Kidney (tissue), 13 donors: ENCODE measurements at regions not wholly inside any gene's neighbourhood (a gene's known extent, or its start where the extent isn't known, plus 50 kb on each side); places are given as distances from the start of the nearest gene placed in this dataset.

Experiments
- DNase-seq, 5 donors: peaks; one replicate each; pipeline ENCODE4 v3.0.0-alpha.2; 2013 to 2020
- FAIRE-seq: peaks from 2 replicates; lab custom pipeline; 2012; peaks lifted over from hg19 to GRCh38; lab: Jason Lieb, UNC
- H3K27ac ChIP-seq, 2 donors: one replicate each; pipeline ENCODE4 v1.7.0; 2013; ENCODE audit warnings: low read depth in 2 of 2, low read length in 2 of 2, inconsistent platforms in 1 of 2
- H3K27me3 ChIP-seq: one replicate; pipeline ENCODE4 v1.7.1; 2013; ENCODE audit warnings: low read length, inconsistent platforms; ENCODE audit not compliant: control insufficient read depth, insufficient read depth
- H3K36me3 ChIP-seq, 3 donors: one replicate each; pipeline versions ENCODE4 v1.7.0 to v1.7.1; 2013; ENCODE audit warnings: low read length in 3 of 3, control low read depth in 1 of 3, inconsistent platforms in 1 of 3; ENCODE audit not compliant: insufficient read depth in 3 of 3, control insufficient read depth in 2 of 3
- H3K4me1 ChIP-seq, 3 donors: one replicate each; pipeline versions ENCODE4 v1.7.0 to v1.7.1; 2013; ENCODE audit warnings: low read length in 3 of 3, inconsistent platforms in 1 of 3, low read depth in 1 of 3; ENCODE audit not compliant: control insufficient read depth in 2 of 3, insufficient read depth in 2 of 3
- H3K4me3 ChIP-seq, 3 donors: one replicate each; pipeline versions ENCODE4 v1.7.0 to v1.8.1; 2013; ENCODE audit warnings: low read length in 3 of 3, control low read depth in 1 of 3, inconsistent platforms in 1 of 3
- H3K9ac ChIP-seq, 3 donors: one replicate each; pipeline versions ENCODE4 v1.7.0 to v1.7.1; 2013; ENCODE audit warnings: low read length in 3 of 3, control low read depth in 1 of 3, inconsistent platforms in 1 of 3
- H3K9me3 ChIP-seq, 3 donors: one replicate each; pipeline versions ENCODE4 v1.7.0 to v1.7.1; 2013; ENCODE audit warnings: low read length in 3 of 3, control low read depth in 1 of 3, inconsistent platforms in 1 of 3; ENCODE audit not compliant: control insufficient read depth in 2 of 3, insufficient read depth in 1 of 3
- intact Hi-C: fragments of 100-400 bp; cut with DNase I; formaldehyde crosslinking; loops from one replicate; pipeline ENCODE4 v1.11.1; 2022
- TF ChIP-seq, protein P1 (sequence below): IDR thresholded peaks from 3 replicates; pipeline ENCODE4 v1.5.1; 2012; ENCODE audit warnings: mild to moderate bottlenecking, moderate library complexity, borderline replicate concordance; ENCODE audit not compliant: insufficient read depth; ENCODE audit errors: extremely low read depth
- donor health status: control.
- donor health status: control.
- donor health status: control.
- donor health status: control.
- donor health status: control.
- donor health status: DM: yes; HTN: yes; CAD: no.
- donor health status: Normal renal cell carcinoma (clear cell type).

DNA sequence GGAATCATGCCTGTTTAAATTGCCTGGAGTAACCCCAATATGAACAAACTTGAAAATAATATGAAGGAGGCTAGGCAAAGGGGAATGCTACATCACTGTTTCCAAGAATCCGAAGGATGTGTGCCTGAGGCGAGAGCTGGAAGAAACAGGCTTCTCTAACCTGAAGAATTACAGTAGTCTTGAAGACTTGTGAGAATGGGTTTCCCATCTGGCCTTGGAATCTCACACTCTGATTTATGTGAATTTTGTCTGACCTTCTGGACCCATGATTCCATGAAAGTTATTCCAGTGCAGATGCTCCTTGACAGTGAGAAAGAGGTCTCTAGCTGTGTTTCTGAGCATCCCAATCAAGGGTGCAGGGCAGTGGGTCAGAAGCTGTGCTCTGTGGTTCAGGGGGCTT is 122.1 kb upstream of the PARP11 start:
- FAIRE-seq (no peak), DNase-seq (peak in 1 of 5 donors; percentile 17)
- H3K27me3 ChIP-seq: no peaks in the 10 kb centered on the region
- no peaks in the 10 kb centered on the region for H3K9me3 ChIP-seq
- H3K9ac ChIP-seq: no peak overlapping the region
- intact Hi-C loops: loop anchor here (10.0 kb wide), 2 partner anchors 49 to 289 kb away; no protein-coding TSS in a partner anchor
- TF ChIP-seq, protein P1, sequence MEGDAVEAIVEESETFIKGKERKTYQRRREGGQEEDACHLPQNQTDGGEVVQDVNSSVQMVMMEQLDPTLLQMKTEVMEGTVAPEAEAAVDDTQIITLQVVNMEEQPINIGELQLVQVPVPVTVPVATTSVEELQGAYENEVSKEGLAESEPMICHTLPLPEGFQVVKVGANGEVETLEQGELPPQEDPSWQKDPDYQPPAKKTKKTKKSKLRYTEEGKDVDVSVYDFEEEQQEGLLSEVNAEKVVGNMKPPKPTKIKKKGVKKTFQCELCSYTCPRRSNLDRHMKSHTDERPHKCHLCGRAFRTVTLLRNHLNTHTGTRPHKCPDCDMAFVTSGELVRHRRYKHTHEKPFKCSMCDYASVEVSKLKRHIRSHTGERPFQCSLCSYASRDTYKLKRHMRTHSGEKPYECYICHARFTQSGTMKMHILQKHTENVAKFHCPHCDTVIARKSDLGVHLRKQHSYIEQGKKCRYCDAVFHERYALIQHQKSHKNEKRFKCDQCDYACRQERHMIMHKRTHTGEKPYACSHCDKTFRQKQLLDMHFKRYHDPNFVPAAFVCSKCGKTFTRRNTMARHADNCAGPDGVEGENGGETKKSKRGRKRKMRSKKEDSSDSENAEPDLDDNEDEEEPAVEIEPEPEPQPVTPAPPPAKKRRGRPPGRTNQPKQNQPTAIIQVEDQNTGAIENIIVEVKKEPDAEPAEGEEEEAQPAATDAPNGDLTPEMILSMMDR: no peak
- no peak overlapping the region for H3K27ac ChIP-seq
- H3K36me3 ChIP-seq: no peaks in the 10 kb centered on the region
- no peak overlapping the region for H3K4me3 ChIP-seq
- H3K4me1 ChIP-seq: peaks cover 0 to 2% (median 0%) of the 10 kb centered on the region in 3 donors

DNA sequence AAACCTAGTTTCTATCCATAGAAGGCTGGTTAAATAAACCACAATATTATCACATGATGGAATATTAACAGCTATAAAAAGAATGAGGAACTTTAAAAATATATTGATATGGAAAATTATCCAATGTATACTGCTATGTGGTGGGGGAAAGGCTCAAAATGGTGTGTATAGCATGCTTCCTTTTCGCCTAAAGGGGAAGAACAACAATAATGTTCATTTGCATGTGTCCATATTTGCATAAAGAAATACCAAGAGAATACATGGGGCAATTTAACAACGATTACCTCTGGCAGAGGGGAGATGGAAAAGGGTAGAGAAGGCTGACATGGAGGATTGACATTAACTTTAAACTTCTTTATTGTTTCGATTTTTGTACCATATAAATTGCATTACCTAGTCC is 121.3 kb upstream of the PARP11 start:
- no peaks in the 10 kb centered on the region for H3K9me3 ChIP-seq
- H3K4me1 ChIP-seq: peaks cover 0 to 2% (median 0%) of the 10 kb centered on the region in 3 donors
- no peak overlapping the region for H3K4me3 ChIP-seq
- H3K9ac ChIP-seq: no peak overlapping the region
- no peak for FAIRE-seq
- H3K36me3 ChIP-seq: no peaks in the 10 kb centered on the region
- TF ChIP-seq, protein P1: no peak
- intact Hi-C loops: loop anchor here (10.0 kb wide), 2 partner anchors 50 to 290 kb away; no protein-coding TSS in a partner anchor
- no peaks in the 10 kb centered on the region for H3K27me3 ChIP-seq
- no peak for DNase-seq
- no peak overlapping the region for H3K27ac ChIP-seq

DNA sequence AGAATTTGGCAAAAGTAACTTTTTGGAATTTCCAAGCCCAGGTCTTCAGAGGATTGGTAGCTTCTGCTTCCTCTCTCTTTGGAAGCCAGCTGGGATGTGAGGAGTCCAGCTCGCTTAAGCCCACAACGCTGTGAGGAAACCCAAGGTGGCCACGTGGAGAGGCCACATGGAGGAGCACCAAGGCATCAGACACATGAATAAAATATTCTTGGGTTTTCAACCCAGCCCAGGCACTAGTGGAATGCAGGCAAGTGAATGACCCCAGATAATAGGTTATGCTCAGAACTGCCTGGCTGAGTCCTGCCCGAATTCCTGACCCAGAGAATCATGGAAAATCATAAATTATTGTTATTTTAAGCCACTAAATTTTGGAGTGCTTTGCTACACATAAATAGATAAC is 119.7 kb upstream of the PARP11 start:
- Histone ChIP-seq H3K9ac (no peak overlapping the region), H3K27ac (no peak overlapping the region), H3K4me1 (no peaks in the 10 kb centered on the region), H3K4me3 (no peak overlapping the region), H3K27me3 (no peaks in the 10 kb centered on the region), H3K36me3 (no peaks in the 10 kb centered on the region), H3K9me3 (no peaks in the 10 kb centered on the region)
- TF ChIP-seq, protein P1: no peak
- FAIRE-seq: no peak
- no peak for DNase-seq
- intact Hi-C loops: loop anchor here (10.0 kb wide), 2 partner anchors 52 to 292 kb away; no protein-coding TSS in a partner anchor
